SK-N-SH (cell line): ENCODE measurements at regions not wholly inside any gene's neighbourhood (a gene's known extent, or its start where the extent isn't known, plus 50 kb on each side); places are given as distances from the start of the nearest gene placed in this dataset.

Experiments
- CTCF ChIA-PET: fragments of 300-600, 350-600 bp; formaldehyde crosslinking; extraction: SDS; loops from one replicate; lab custom pipeline; 2021; lab: Yijun Ruan, JAX
- POLR2A ChIA-PET: fragments of 350-600 bp; sonication (Branson Sonifier 250); formaldehyde crosslinking; extraction: SDS; loops from one replicate; lab custom pipeline; 2020; ENCODE audit warnings: antibody characterized with exemption, inconsistent platforms; lab: Yijun Ruan, JAX
- DNase-seq: peaks from one replicate; pipeline ENCODE4 v3.0.0; 2012
- H2AFZ ChIP-seq: fragments of 200-600 bp; sonication (generic); 2 replicates; pipeline ENCODE4 v1.8.1; 2016; ENCODE audit warnings: antibody characterized with exemption, mild to moderate bottlenecking, low read depth
- H3F3A ChIP-seq: fragments of 200-600 bp; sonication (generic); replicated peaks from 2 replicates; pipeline ENCODE3; 2016; ENCODE audit warnings: antibody characterized with exemption, mild to moderate bottlenecking; ENCODE audit not compliant: insufficient read depth
- H3K27ac ChIP-seq, 2 experiments: fragments of 200-500 bp in 1 of 2; fragments of 200-600 bp in 1 of 2; sonication (Bioruptor generic) in 1 of 2; sonication (generic), shearing (Covaris generic) in 1 of 2; 2 replicates each; pipeline versions ENCODE4 v1.5.1 to v1.6.1; 2014 to 2016; ENCODE audit warnings: low read depth in 2 of 2, inconsistent platforms in 1 of 2, low read length in 1 of 2, mild to moderate bottlenecking in 1 of 2, mixed read lengths in 1 of 2
- H3K27me3 ChIP-seq: fragments of 200-600 bp; sonication (generic), shearing (Covaris generic); 2 replicates; pipeline ENCODE4 v1.6.1; 2016; ENCODE audit warnings: mixed run types; ENCODE audit not compliant: insufficient read depth
- H3K36me3 ChIP-seq, 2 experiments: fragments of 200-500 bp in 1 of 2; fragments of 200-600 bp in 1 of 2; sonication (Bioruptor generic) in 1 of 2; sonication (generic) in 1 of 2; replicated peaks in 1 of 2; 2 replicates each; pipeline versions ENCODE3 to v1.5.1; 2014 to 2016; ENCODE audit warnings: low read length in 1 of 2, mild to moderate bottlenecking in 1 of 2; ENCODE audit not compliant: insufficient read depth in 2 of 2, control insufficient read depth in 1 of 2
- H3K4me1 ChIP-seq, 2 experiments: fragments of 200-500 bp in 1 of 2; fragments of 200-600 bp in 1 of 2; sonication (Bioruptor generic) in 1 of 2; sonication (generic), shearing (Covaris generic) in 1 of 2; 2 replicates each; pipeline versions ENCODE4 v1.5.1 to v1.6.1; 2014 to 2016; ENCODE audit warnings: low read depth in 1 of 2, low read length in 1 of 2, mixed run types in 1 of 2; ENCODE audit not compliant: insufficient read depth in 2 of 2, control insufficient read depth in 1 of 2
- H3K4me2 ChIP-seq: fragments of 200-600 bp; sonication (generic), shearing (Covaris generic); 2 replicates; pipeline ENCODE4 v1.6.1; 2017; ENCODE audit warnings: mixed run types
- H3K4me3 ChIP-seq, 2 experiments: fragments of 200-500 bp in 1 of 2; fragments of 200-600 bp in 1 of 2; sonication (Bioruptor generic) in 1 of 2; sonication (generic), shearing (Covaris generic) in 1 of 2; 2 replicates each; pipeline versions ENCODE4 v1.5.1 to v1.8.1; 2014 to 2016; ENCODE audit warnings: low read depth in 2 of 2, inconsistent platforms in 1 of 2, low read length in 1 of 2, mild to moderate bottlenecking in 1 of 2, mixed read lengths in 1 of 2, moderate library complexity in 1 of 2
- H3K79me2 ChIP-seq: fragments of 200-600 bp; sonication (generic); 2 replicates; pipeline ENCODE4 v1.8.1; 2017; ENCODE audit warnings: mild to moderate bottlenecking; ENCODE audit not compliant: insufficient read depth
- H3K9ac ChIP-seq: fragments of 200-600 bp; sonication (generic); 2 replicates; pipeline ENCODE4 v1.6.1; 2017; ENCODE audit warnings: mixed run types
- H3K9me2 ChIP-seq: fragments of 200-600 bp; sonication (generic); 2 replicates; pipeline ENCODE4 v1.6.1; 2017; ENCODE audit warnings: mixed run types
- H3K9me3 ChIP-seq: fragments of 200-600 bp; sonication (generic); 2 replicates; pipeline ENCODE4 v1.6.1; 2017; ENCODE audit warnings: mixed run types, mild to moderate bottlenecking, moderate library complexity
- H4K20me1 ChIP-seq: fragments of 200-600 bp; sonication (generic); 2 replicates; pipeline ENCODE4 v1.6.1; 2017; ENCODE audit warnings: mild to moderate bottlenecking, mixed run types; ENCODE audit not compliant: insufficient read depth
- CHD2 ChIP-seq: fragments of 150-350 bp; IDR thresholded peaks from 2 replicates; pipeline ENCODE4 v1.6.1; 2018; ENCODE audit warnings: low read length; ENCODE audit not compliant: partially characterized antibody
- ELF1 ChIP-seq: IDR thresholded peaks from 2 replicates; pipeline ENCODE4 v1.4.0; 2012
- FOXJ3 ChIP-seq: sonication (generic); formaldehyde crosslinking; IDR thresholded peaks from 2 replicates; pipeline ENCODE4 v1.5.1; 2020; ENCODE audit warnings: mild to moderate bottlenecking, missing genetic modification reagents
- FOXM1 ChIP-seq: IDR thresholded peaks from 2 replicates; pipeline ENCODE4 v1.4.0; 2012; ENCODE audit warnings: low read depth, mild to moderate bottlenecking
- GABPA ChIP-seq: IDR thresholded peaks from 2 replicates; pipeline ENCODE4 v1.4.0; 2012; ENCODE audit warnings: low read depth, mild to moderate bottlenecking
- IRF3 ChIP-seq: fragments of 150-350 bp; IDR thresholded peaks from 2 replicates; pipeline ENCODE4 v1.6.1; 2016; ENCODE audit warnings: mild to moderate bottlenecking, low read depth, low read length
- JUND ChIP-seq: IDR thresholded peaks from 2 replicates; pipeline ENCODE4 v1.4.0; 2012
- MEF2A ChIP-seq: IDR thresholded peaks from 2 replicates; pipeline ENCODE4 v1.4.0; 2012; ENCODE audit warnings: low read depth, borderline replicate concordance
- MXI1 ChIP-seq: IDR thresholded peaks from 2 replicates; pipeline ENCODE4 v1.6.1; 2012; ENCODE audit warnings: mild to moderate bottlenecking, low read depth, low read length, improper control_type of control experiment
- NFIC ChIP-seq: IDR thresholded peaks from 2 replicates; pipeline ENCODE4 v1.4.0; 2012; ENCODE audit warnings: borderline replicate concordance
- PBX3 ChIP-seq: IDR thresholded peaks from 2 replicates; pipeline ENCODE4; 2012
- RFX5 ChIP-seq: IDR thresholded peaks from 2 replicates; pipeline ENCODE4 v1.6.1; 2012; ENCODE audit warnings: mild to moderate bottlenecking, improper control_type of control experiment, low read length
- RXRA ChIP-seq: IDR thresholded peaks from 2 replicates; pipeline ENCODE4 v1.4.0; 2012; ENCODE audit warnings: low read depth, mild to moderate bottlenecking, borderline replicate concordance
- TCF12 ChIP-seq: IDR thresholded peaks from 2 replicates; pipeline ENCODE4 v1.4.0; 2012
- TEAD4 ChIP-seq: IDR thresholded peaks from 2 replicates; pipeline ENCODE4 v1.4.0; 2012; ENCODE audit warnings: mild to moderate bottlenecking, borderline replicate concordance; ENCODE audit not compliant: insufficient read depth
- USF1 ChIP-seq: IDR thresholded peaks from 2 replicates; pipeline ENCODE4 v1.4.0; 2012; ENCODE audit warnings: low read depth, borderline replicate concordance
- ZBTB33 ChIP-seq: IDR thresholded peaks from 2 replicates; pipeline ENCODE4 v1.4.0; 2012; ENCODE audit warnings: low read depth, borderline replicate concordance
- WGBS: methylation state at CpG from one replicate; pipeline ENCODE4 v1.1.6; 2017; ENCODE audit warnings: low lambda C conversion rate; 5-methylcytosine and 5-hydroxymethylcytosine counted together
- TF ChIP-seq, protein P1 (sequence below): fragments of 200-600 bp; sonication (generic); IDR thresholded peaks from 2 replicates; pipeline ENCODE4 v1.6.1; 2017; ENCODE audit warnings: antibody characterized with exemption, mild to moderate bottlenecking, moderate library complexity

GRCh38 chr6:166750108-166750793, 123.2 kb upstream of the RPS6KA2 start:
- Histone ChIP-seq H2AFZ (no peak overlapping the region), H3K79me2 (no peaks in the 10 kb centered on the region), H3F3A (no peaks in the 10 kb centered on the region), H3K27me3 (no peaks in the 10 kb centered on the region), H3K9me3 (no peaks in the 10 kb centered on the region), H3K4me1 (peaks cover 0 to 16% of the 10 kb centered on the region in 2 experiments; a peak in 1 of 4 replicates), H3K36me3 (no peaks in the 10 kb centered on the region), H4K20me1 (no peaks in the 10 kb centered on the region), H3K27ac (no peak overlapping the region), H3K4me2 (no peak overlapping the region), H3K9me2 (no peaks in the 10 kb centered on the region), H3K9ac (no peak overlapping the region), H3K4me3 (no peak overlapping the region)
- ChIA-PET CTCF (interaction anchor here (0.7 kb wide), 1 partner anchor 24 kb away, joined by 3 read pairs; no protein-coding TSS in a partner anchor), POLR2A (no interaction called here)
- DNase-seq, result no peak
- 83% methylated on average over 16 of the region's 19 CpGs for WGBS
- TF ChIP-seq JUND, result no peak
- TF ChIP-seq, protein P1, sequence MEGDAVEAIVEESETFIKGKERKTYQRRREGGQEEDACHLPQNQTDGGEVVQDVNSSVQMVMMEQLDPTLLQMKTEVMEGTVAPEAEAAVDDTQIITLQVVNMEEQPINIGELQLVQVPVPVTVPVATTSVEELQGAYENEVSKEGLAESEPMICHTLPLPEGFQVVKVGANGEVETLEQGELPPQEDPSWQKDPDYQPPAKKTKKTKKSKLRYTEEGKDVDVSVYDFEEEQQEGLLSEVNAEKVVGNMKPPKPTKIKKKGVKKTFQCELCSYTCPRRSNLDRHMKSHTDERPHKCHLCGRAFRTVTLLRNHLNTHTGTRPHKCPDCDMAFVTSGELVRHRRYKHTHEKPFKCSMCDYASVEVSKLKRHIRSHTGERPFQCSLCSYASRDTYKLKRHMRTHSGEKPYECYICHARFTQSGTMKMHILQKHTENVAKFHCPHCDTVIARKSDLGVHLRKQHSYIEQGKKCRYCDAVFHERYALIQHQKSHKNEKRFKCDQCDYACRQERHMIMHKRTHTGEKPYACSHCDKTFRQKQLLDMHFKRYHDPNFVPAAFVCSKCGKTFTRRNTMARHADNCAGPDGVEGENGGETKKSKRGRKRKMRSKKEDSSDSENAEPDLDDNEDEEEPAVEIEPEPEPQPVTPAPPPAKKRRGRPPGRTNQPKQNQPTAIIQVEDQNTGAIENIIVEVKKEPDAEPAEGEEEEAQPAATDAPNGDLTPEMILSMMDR, result no peak
- TF ChIP-seq FOXM1, result no peak
- TF ChIP-seq IRF3, result no peak
- TF ChIP-seq ELF1, result no peak
- no peak for TF ChIP-seq CHD2
- TF ChIP-seq RXRA, result no peak
- no peak for TF ChIP-seq NFIC
- TF ChIP-seq TCF12, result no peak
- no peak for TF ChIP-seq USF1
- no peak for TF ChIP-seq PBX3
- TF ChIP-seq RFX5, result no peak
- TF ChIP-seq FOXJ3, result no peak
- no peak for TF ChIP-seq MXI1
- no peak for TF ChIP-seq GABPA
- no peak for TF ChIP-seq MEF2A
- no peak for TF ChIP-seq ZBTB33
- no peak for TF ChIP-seq TEAD4
